Stimulated activated naive CD4-positive, alpha-beta T cell treated with Interleukin-2 at 50 U/mL for 16 hours (primary cell): ENCODE measurements at regions not wholly inside any gene's neighbourhood (a gene's known extent, or its start where the extent isn't known, plus 50 kb on each side); places are given as distances from the start of the nearest gene placed in this dataset.
A peak's percentile ranks its signal among the peaks of the same experiment; 100 is the strongest.

Source experiments
- DNase-seq: peaks from one replicate; lab custom pipeline; 2025; lab: John Stamatoyannopoulos, UW

DNA sequence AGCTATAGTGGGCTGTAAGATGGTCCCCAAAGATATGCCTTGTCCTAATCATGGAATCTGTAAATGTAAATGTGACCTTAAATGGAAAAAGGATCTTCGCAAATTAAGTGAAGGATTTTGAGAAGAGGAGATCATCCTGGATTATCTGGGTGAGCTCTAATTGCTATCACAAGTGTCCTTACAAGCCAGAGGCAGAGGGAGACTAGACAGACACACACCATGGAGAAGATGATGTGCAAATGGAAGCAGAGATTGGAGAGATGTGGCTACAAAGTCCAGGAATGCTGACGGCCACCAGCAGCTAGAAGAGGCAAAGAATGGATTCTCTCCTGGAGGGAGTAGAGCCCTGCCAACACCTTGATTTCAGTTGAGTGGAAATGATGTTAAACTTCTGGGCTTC lies 102.3 kb upstream of the PROK2 start:
- DNase-seq, result no peak

DNA sequence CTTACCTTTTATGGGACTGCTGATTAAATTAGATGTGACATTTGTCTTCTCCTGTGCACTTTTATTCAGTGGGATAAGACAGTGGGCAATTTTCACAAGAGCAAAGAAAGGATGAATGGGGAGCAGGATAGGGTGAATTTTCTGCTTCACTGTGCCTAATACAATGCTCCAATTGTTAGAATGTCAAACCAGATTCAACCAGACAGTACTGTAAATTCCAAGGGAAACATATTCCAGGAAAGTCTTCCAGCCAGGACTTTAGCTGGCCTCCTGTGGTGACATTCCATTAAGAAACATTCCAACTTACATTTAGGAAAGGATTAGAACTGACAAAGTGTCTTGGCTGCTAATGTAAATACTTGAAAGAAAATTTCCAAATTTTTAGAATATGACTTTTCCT lies 100.1 kb upstream of the PROK2 start:
- DNase-seq, result no peak

- no peak for DNase-seq
Measured at GRCh38 chr3:71881732-71882131, 96.8 kb upstream of the PROK2 start.

DNA sequence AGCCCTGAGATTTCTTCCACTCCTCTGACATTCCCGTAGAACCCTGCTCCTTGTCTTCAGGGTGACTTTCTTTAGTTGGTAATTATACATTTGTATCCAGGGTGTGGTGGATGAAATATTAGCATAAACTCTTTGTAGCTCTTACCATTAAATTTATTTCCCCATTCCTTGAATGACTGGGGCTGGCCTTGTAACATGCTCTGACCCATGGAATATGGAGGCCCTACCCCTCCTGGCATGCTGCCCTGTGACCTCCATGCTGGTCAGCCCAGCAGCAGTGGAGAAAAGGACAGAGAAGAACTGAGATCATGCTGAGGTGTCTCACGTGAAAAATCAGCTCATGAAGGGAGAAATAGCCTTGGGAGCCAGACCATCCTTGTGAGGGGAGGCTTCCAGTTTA lies 96.1 kb upstream of the PROK2 start:
- no peak for DNase-seq

- DNase-seq, result no peak
Measured at GRCh38 chr3:71879089-71879488, 94.1 kb upstream of the PROK2 start.

GRCh38 chr3:71876135-71877105 lies 91.5 kb upstream of the PROK2 start:
- no peak for DNase-seq

DNA sequence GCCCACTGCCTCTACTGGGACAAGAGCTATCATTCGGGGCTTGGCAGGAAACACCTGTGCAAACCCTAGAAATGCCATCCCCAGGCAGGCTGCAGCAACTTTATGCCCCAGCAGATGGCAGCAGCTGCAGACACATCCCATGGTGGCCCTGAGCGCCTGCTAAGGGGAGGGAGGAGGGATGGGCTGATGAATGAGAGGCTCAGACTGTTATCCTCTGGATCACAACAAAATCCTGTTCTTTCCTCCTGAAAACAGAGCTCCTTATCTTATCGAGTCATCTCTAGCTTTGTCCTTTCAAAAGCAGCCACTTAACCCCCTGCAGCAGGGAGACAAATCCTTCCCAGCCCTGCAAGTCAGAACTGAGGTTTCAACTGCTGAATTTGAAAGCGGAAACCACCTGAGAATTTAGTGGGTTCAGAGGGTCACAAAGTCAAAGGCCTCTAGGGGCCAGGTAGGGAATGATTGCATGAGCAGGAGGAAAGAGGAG lies 90.6 kb upstream of the PROK2 start:
- peak; percentile 65 for DNase-seq

DNA sequence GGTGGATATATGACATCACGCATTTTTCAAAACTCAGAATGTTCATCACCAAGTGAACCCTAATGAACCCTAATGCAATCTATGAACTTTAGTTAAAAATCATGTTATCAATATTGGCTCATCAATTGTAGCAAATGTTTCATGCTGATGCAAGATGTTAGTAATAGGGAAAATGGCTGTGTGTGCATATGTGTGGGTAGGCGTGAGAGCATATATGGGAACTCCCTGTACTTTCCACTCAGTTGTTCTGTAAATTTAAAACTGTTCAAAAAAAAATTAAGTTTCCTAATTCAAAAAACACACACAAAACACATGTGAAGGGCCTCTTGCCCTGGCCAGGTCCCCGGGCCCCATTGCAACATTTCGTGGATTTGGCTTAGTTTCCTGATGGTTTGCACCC lies 89.7 kb upstream of the PROK2 start:
- DNase-seq, result no peak

GRCh38 chr3:71873093-71873611 lies 88.2 kb upstream of the PROK2 start:
- DNase-seq, result no peak

DNA sequence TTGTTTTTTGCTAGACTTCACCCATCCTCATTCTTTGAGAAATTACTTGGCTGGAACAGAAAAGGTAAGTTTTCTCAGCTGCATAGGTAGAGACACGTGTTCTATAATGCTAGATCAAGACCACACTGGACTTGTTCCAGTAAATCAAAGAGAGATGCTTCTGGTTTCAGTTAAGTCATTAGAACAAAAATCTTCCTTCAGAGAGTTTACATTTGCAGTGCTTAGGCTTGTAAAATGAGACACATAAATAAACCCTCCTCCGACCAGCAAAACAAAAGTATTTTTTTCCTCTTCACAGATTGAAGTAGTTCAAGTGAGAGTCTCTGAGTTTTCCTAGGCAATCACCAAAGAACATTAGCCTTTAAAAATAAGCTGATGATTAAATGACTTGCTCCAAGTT lies 87.3 kb upstream of the PROK2 start:
- no peak for DNase-seq

DNA sequence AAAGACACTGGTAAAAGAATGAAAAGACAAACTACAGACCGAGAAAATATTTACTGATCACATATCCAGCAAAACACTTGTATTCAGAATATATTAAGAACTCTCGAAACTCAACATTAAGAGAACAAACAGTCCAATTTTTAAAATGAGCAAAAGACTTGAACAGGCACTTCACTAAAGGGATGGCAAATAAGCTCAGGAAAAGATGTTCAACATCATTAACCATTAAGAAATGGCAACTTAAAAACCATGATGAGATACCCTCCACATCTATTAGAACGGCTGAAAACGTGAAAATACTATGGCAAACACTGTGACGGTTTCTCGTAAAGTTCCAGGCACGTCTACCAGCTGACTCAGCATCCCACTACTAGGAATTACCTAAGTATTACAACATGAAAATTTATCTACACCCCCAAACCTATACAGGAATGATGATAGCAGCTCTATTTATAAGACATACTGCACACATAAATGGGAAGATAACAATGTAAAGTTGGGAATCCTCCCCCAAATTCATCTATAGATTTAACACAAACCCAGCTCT lies 86.1 kb upstream of the PROK2 start:
- no peak for DNase-seq

DNA sequence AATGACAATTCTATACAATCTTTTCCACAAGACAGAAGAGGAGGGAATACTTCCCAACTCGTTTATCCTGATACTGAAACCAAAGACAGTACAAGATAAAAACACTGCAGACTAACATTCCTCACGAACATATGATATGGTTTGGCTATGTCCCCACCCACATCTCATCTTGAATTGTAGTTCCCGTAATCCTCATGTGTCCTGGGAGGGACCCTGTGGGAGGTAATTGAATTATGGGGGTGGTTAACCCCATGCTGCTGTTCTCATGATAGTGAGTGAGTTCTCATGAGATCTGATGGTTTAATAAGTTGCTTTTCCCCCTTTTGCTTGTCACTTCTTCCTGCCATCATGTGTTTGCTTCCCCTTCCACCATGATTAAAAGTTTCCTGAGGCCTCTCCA lies 83.9 kb upstream of the PROK2 start:
- DNase-seq, result no peak

- no peak for DNase-seq
Measured at GRCh38 chr3:71865727-71866126, 80.8 kb upstream of the PROK2 start.

DNA sequence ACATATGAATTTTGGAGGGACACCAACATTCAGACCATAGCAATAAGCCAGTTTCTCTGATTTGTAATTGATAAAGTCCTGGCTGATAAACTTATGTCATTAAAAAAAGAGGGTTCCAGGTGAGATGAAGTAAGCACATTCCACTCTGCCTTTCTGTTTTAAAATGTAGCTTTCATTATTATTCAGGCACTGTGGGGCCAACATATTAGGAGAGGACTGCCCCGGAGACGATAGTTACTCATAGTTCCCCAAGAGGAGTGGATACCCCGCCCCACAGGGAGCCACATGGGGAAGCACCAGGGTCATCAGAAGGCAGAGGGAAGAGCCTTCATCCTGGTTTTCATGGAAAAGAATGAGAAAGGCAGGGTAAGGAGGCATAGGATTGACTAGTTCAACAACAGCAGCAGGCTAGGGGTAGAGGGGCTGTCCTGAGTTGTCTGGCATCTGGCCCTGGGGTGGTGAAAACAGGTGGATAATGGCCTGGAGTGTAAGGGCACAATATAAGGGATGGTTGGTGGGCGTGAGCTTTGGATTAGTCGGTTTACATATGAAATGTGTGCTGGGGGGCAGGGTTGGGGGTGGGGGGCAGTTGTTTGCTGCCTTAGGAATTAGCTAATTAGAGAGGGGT lies 78.7 kb upstream of the PROK2 start:
- DNase-seq, result no peak

DNA sequence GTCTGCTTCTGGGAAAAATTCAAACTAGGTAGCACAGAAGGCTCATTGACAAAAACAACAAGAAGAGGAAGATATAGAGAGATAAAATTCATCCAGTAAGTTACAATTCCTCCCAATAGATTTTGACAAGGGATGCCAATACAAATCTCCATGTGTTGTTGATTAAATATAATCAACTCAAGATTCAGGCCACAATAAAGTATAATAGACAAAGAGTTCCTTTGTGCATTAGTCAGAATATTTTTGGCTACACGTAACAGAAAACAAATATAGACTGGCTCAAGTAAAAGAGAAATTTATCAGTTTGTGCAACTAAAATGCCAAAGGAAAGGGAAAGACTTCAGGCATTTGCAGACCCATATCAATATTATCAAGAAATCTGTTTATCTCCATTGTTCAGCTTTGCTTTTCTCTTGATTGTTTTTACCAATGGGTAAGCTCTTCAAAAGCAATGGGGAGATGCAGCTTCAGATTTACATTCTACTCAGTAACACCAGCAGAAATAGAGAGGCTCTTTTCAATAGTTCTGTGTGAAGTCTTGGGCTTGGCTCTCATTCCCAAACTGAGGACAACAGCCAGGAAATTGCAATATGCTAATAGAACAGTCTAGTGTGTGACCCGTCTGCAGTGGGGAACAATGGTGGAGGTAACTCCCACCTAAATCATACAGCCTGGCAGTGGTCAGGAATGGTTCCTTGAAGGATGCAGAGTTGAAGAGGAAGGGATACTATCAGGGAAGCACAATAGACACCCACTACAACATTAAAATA lies 77.6 kb upstream of the PROK2 start:
- no peak for DNase-seq

DNA sequence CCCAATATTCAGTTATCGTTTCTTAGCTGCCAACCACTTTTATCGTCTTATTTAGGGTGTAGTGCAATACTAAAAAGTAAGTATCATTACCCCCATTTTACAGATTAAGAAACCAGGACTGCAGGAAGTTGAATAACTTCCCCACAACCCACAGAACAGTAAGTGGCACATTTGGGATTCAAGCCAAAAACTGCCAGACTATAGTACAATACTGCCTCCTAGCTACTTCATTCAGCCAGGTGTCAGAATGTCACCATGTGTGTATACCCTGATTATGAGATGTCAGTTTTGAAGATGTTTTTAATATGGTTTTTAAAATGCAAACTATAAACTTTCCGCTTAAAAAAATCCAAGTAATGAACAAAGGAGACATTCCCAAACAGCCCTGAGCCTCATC lies 74.2 kb upstream of the PROK2 start:
- no peak for DNase-seq

- DNase-seq, result no peak
Measured at GRCh38 chr3:71858503-71859122, 73.7 kb upstream of the PROK2 start.

GRCh38 chr3:71857956-71858355 lies 73.0 kb upstream of the PROK2 start:
- DNase-seq, result no peak

GRCh38 chr3:71854706-71855105 lies 69.8 kb upstream of the PROK2 start:
- DNase-seq, result no peak

GRCh38 chr3:71854096-71854495 lies 69.1 kb upstream of the PROK2 start:
- no peak for DNase-seq

GRCh38 chr3:71851878-71852277 lies 66.9 kb upstream of the PROK2 start:
- no peak for DNase-seq

DNA sequence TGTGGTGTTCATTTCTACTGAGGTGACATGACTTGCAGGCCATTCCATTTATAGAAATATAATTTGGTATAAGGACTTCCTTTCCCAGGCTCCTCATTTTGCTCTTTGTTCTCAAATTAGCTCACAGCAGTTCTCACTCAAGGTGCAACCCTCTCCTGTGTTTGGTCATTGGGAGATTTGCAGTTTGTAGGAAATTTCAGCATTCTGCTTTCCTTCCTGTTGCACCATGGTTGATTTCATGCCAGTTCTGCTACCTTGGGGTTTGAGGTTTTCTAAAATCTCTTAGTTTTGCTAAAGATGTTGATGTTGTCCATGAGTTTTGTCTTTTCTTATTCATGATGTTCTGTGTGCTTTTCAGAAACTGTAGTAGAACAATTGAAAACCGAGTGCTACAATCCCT lies 65.7 kb upstream of the PROK2 start:
- DNase-seq, result no peak
